ENCODE measurements at regions not wholly inside any gene's neighbourhood (a gene's known extent, or its start where the extent isn't known, plus 50 kb on each side); places are given as distances from the start of the nearest gene placed in this dataset.

DNA sequence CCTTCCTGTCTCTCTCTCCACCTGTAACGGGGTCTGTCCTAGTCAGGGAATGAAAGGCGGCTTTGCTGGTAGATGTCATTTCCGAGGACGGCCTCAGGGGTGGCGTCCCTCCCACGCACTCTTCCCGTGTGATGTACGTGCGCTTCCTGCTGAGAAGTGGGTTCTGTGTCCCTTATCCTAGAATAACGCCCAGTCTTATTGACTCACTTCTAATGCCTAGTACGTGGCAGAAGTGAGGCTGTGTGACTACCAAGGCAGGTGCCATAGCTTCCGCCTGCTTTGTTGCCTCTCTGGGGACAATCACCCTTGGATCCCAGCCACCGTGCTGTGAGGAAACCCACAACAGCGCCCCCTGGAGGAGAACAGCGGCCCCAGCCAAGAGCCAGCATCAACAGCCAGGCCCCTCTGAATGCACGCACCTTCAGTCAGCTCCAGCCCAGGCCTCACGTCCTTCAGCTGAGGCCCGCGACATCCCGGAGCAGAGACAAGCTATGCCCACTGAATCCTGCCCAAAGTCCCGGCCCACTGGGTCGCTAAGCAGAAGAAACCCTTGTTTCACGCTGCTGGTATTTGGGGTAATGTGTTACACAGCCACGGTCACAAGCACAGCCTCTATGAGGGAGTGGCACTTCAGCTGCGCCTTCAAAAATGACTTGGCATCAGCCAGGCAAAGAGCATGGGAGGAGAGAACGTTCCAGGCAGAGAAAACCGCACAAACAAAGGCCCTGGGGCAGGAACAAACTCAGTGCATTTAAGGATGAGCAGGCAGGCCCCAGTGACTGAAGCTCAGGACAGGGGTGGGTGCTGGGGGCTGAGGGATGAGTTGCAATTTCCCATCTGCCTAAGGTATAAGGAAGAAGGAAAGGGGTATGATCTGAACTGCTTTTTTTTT lies 224.2 kb downstream of the NFATC2 start:
- TF ChIP-seq CTCF (conservative IDR thresholded peaks at IDR 0.05 in 1 of 2, IDR thresholded peaks at IDR 0.05 in 1 of 2; ENCODE audit: extremely low read depth in 1 of 2, insufficient read depth in 1 of 2, low read depth in 1 of 2, low read length in 2 of 2) (peak; percentile 37 to 50), EZH2 (IDR thresholded peaks at IDR 0.05; ENCODE audit: borderline replicate concordance, low read length) (no peak)

Measured in mammary epithelial cell (primary cell).